ENCODE measurements at regions not wholly inside any gene's neighbourhood (a gene's known extent, or its start where the extent isn't known, plus 50 kb on each side); places are given as distances from the start of the nearest gene placed in this dataset.

- TF ChIP-seq CTCF (IDR thresholded peaks at IDR 0.05; ENCODE audit: insufficient read depth, low read length) (no peak), SPI1 (IDR thresholded peaks at IDR 0.05; ENCODE audit: borderline replicate concordance, low read depth) (no peak), POLR2AphosphoS5 (IDR thresholded peaks at IDR 0.05; ENCODE audit: low read depth) (no peak), REST (IDR thresholded peaks at IDR 0.05; ENCODE audit: insufficient replicate concordance, low read depth) (no peak)
Observed at GRCh38 chr2:59590798-59591197, 962.7 kb downstream of the BCL11A start.

All from HL-60 (cell line).